H1 (cell line): ENCODE measurements at regions not wholly inside any gene's neighbourhood (a gene's known extent, or its start where the extent isn't known, plus 50 kb on each side); places are given as distances from the start of the nearest gene placed in this dataset.

Experiments
- CTCF ChIA-PET: fragments of 300-600 bp; sonication (Branson Sonifier 250); formaldehyde crosslinking; loops from one replicate; lab custom pipeline; 2021; ENCODE audit not compliant: partially characterized antibody; lab: Charles Lee
- POLR2A ChIA-PET: fragments of 300-600 bp; sonication (Branson Sonifier 250); formaldehyde crosslinking; loops from one replicate; lab custom pipeline; 2021; ENCODE audit warnings: inconsistent platforms; ENCODE audit not compliant: partially characterized antibody; lab: Charles Lee
- DNase-seq, 2 experiments: peaks; one replicate each; pipeline versions ENCODE4 v3.0.0 to v3.0.0-alpha.2; 2010 to 2022; ENCODE audit warnings: low spot score in 2 of 2, low read depth in 1 of 2, mixed read lengths in 1 of 2
- FAIRE-seq: peaks from 2 replicates; lab custom pipeline; 2011; peaks lifted over from hg19 to GRCh38; lab: Jason Lieb, UNC
- H2AFZ ChIP-seq: 2 replicates; pipeline ENCODE4 v1.8.1; 2012; ENCODE audit warnings: low read length, inconsistent platforms
- H2AK5ac ChIP-seq: 2 replicates; pipeline ENCODE4 v1.6.1; 2013; ENCODE audit warnings: low read depth, low read length
- H2BK120ac ChIP-seq: replicated peaks from 2 replicates; pipeline ENCODE3; 2013; ENCODE audit warnings: low read depth, low read length, inconsistent platforms
- H2BK12ac ChIP-seq: 2 replicates; pipeline ENCODE4 v1.6.1; 2013; ENCODE audit warnings: low read depth, low read length
- H2BK15ac ChIP-seq: 2 replicates; pipeline ENCODE4 v1.6.1; 2013; ENCODE audit warnings: low read length
- H2BK20ac ChIP-seq: 2 replicates; pipeline ENCODE4 v1.6.1; 2013; ENCODE audit warnings: low read length
- H2BK5ac ChIP-seq: 2 replicates; pipeline ENCODE4 v1.6.1; 2013; ENCODE audit warnings: low read depth, low read length
- H3K14ac ChIP-seq: 2 replicates; pipeline ENCODE4 v1.6.1; 2013; ENCODE audit warnings: inconsistent platforms; ENCODE audit not compliant: insufficient read length
- H3K18ac ChIP-seq: 2 replicates; pipeline ENCODE4 v1.6.1; 2013; ENCODE audit warnings: low read length; ENCODE audit errors: extremely low read depth
- H3K23ac ChIP-seq: 2 replicates; pipeline ENCODE4 v1.6.1; 2013; ENCODE audit warnings: inconsistent platforms; ENCODE audit not compliant: insufficient read length
- H3K23me2 ChIP-seq: 2 replicates; pipeline ENCODE4 v1.6.1; 2013; ENCODE audit warnings: low read depth, low read length
- H3K27ac ChIP-seq: 2 replicates; pipeline ENCODE4 v1.6.1; 2011; ENCODE audit warnings: low read depth, low read length, inconsistent platforms
- H3K27me3 ChIP-seq, 4 experiments: replicated peaks in 1 of 4; 1 replicate in 1 of 4; 2 replicates in 3 of 4; pipeline versions ENCODE4 v1.6.1 to v1.8.1; 2011 to 2013; ENCODE audit warnings: low read length in 3 of 4, mild to moderate bottlenecking in 3 of 4, inconsistent platforms in 2 of 4, mixed read lengths in 2 of 4, moderate library complexity in 1 of 4; ENCODE audit not compliant: control insufficient read depth in 3 of 4, insufficient read depth in 3 of 4; ENCODE audit errors: extremely low read depth in 1 of 4
- H3K36me3 ChIP-seq, 4 experiments: 2 replicates each; pipeline versions ENCODE4 v1.6.1 to v1.8.1; 2011 to 2013; ENCODE audit warnings: mild to moderate bottlenecking in 4 of 4, low read length in 3 of 4, moderate library complexity in 2 of 4, control low read depth in 1 of 4, inconsistent platforms in 1 of 4; ENCODE audit not compliant: insufficient read depth in 4 of 4, control insufficient read depth in 2 of 4
- H3K4ac ChIP-seq: replicated peaks from 2 replicates; pipeline ENCODE3; 2013; ENCODE audit warnings: low read length, low read depth, mixed read lengths, inconsistent platforms; ENCODE audit not compliant: insufficient read length
- H3K4me1 ChIP-seq, 4 experiments: replicated peaks in 1 of 4; 1 replicate in 1 of 4; 2 replicates in 3 of 4; pipeline versions ENCODE4 v1.6.1 to v1.8.1; 2011 to 2013; ENCODE audit warnings: low read length in 3 of 4, inconsistent platforms in 2 of 4, mixed read lengths in 1 of 4; ENCODE audit not compliant: insufficient read depth in 4 of 4, control insufficient read depth in 3 of 4
- H3K4me2 ChIP-seq, 2 experiments: 2 replicates each; pipeline versions ENCODE4 v1.6.1 to v1.8.1; 2011 to 2013; ENCODE audit warnings: low read depth in 2 of 2, low read length in 2 of 2, control low read depth in 1 of 2, inconsistent platforms in 1 of 2, mild to moderate bottlenecking in 1 of 2; ENCODE audit not compliant: insufficient read depth in 1 of 2
- H3K4me3 ChIP-seq, 4 experiments: fragments of 200-600, 300-600 bp in 1 of 4; sonication (generic), shearing (Covaris generic), sonication (Bioruptor Twin) in 1 of 4; 2 replicates each; pipeline versions ENCODE4 v1.5.1 to v1.8.1; 2011 to 2016; ENCODE audit warnings: low read length in 4 of 4, low read depth in 3 of 4, control low read depth in 2 of 4, inconsistent platforms in 2 of 4, mild to moderate bottlenecking in 2 of 4, mixed read lengths in 1 of 4, moderate library complexity in 1 of 4; ENCODE audit not compliant: insufficient read depth in 2 of 4; ENCODE audit errors: extremely low read depth in 1 of 4
- H3K56ac ChIP-seq: replicated peaks from 2 replicates; pipeline ENCODE3; 2013; ENCODE audit warnings: low read depth, mild to moderate bottlenecking, mixed read lengths, low read length, inconsistent platforms; ENCODE audit not compliant: insufficient read length
- H3K79me1 ChIP-seq: 2 replicates; pipeline ENCODE4 v1.6.1; 2013; ENCODE audit warnings: low read depth, low read length, control low read depth
- H3K79me2 ChIP-seq, 2 experiments: 2 replicates each; pipeline versions ENCODE4 v1.6.1 to v1.8.1; 2012 to 2013; ENCODE audit warnings: low read length in 2 of 2, mild to moderate bottlenecking in 2 of 2, inconsistent platforms in 1 of 2; ENCODE audit not compliant: insufficient read depth in 2 of 2, control insufficient read depth in 1 of 2
- H3K9ac ChIP-seq, 4 experiments: replicated peaks in 1 of 4; 1 replicate in 1 of 4; 2 replicates in 3 of 4; pipeline versions ENCODE4 v1.6.1 to v1.8.1; 2011 to 2013; ENCODE audit warnings: low read depth in 3 of 4, low read length in 3 of 4, control low read depth in 2 of 4, mild to moderate bottlenecking in 2 of 4, moderate library complexity in 2 of 4, inconsistent platforms in 1 of 4; ENCODE audit errors: extremely low read depth in 1 of 4
- H3K9me3 ChIP-seq, 2 experiments: 2 replicates each; pipeline versions ENCODE4 v1.6.1 to v1.8.1; 2012 to 2013; ENCODE audit warnings: mild to moderate bottlenecking in 2 of 2, moderate library complexity in 2 of 2, control low read depth in 1 of 2, inconsistent platforms in 1 of 2, low read depth in 1 of 2, low read length in 1 of 2, mixed read lengths in 1 of 2; ENCODE audit not compliant: insufficient read depth in 2 of 2
- H4K20me1 ChIP-seq, 2 experiments: replicated peaks in 1 of 2; 2 replicates each; pipeline versions ENCODE3 to v1.8.1; 2011 to 2013; ENCODE audit warnings: inconsistent platforms in 2 of 2, low read length in 2 of 2, mild to moderate bottlenecking in 1 of 2; ENCODE audit not compliant: insufficient read depth in 2 of 2, control insufficient read depth in 1 of 2
- H4K5ac ChIP-seq: 2 replicates; pipeline ENCODE4 v1.6.1; 2013; ENCODE audit warnings: low read length, low read depth, mixed read lengths, inconsistent platforms; ENCODE audit not compliant: insufficient read length
- H4K8ac ChIP-seq: 2 replicates; pipeline ENCODE4 v1.8.0; 2013; ENCODE audit warnings: mild to moderate bottlenecking, moderate library complexity, low read length, inconsistent platforms; ENCODE audit not compliant: insufficient read depth; ENCODE audit errors: extremely low read depth
- H4K91ac ChIP-seq: replicated peaks from 2 replicates; pipeline ENCODE3; 2013; ENCODE audit warnings: low read length, mixed read lengths, inconsistent platforms; ENCODE audit not compliant: insufficient read length
- CBX8 ChIP-seq: fragments of 300-800, 300-1000 bp; sonication (generic); IDR thresholded peaks from 2 replicates; pipeline ENCODE4 v1.7.1; 2016; ENCODE audit warnings: low read depth, low read length, borderline replicate concordance
- CHD1 ChIP-seq: IDR thresholded peaks from 2 replicates; pipeline ENCODE4 v1.6.1; 2012; ENCODE audit warnings: low read depth, low read length, improper control_type of control experiment
- EZH2 ChIP-seq: fragments of 200-600 bp; sonication (generic); IDR thresholded peaks from 2 replicates; pipeline ENCODE4 v1.7.1; 2012; ENCODE audit warnings: low read depth, mild to moderate bottlenecking, moderate library complexity, low read length, inconsistent platforms; ENCODE audit not compliant: severe bottlenecking
- FOSL1 ChIP-seq: IDR thresholded peaks from 2 replicates; pipeline ENCODE4 v1.6.1; 2011; ENCODE audit warnings: mild to moderate bottlenecking, low read depth, low read length, moderate library complexity; ENCODE audit not compliant: insufficient read depth
- GABPA ChIP-seq: IDR thresholded peaks from 2 replicates; pipeline ENCODE4 v1.6.1; 2011; ENCODE audit warnings: mild to moderate bottlenecking, low read length, moderate library complexity, borderline replicate concordance; ENCODE audit not compliant: insufficient read depth
- HDAC6 ChIP-seq: IDR thresholded peaks from one replicate; pipeline ENCODE4 v1.7.1; 2012; ENCODE audit warnings: low read depth, mild to moderate bottlenecking, inconsistent platforms, low read length, moderate library complexity
- JUN ChIP-seq: IDR thresholded peaks from 2 replicates; pipeline ENCODE4 v1.6.1; 2011; ENCODE audit warnings: low read depth, mild to moderate bottlenecking, improper control_type of control experiment, low read length
- KDM4A ChIP-seq: IDR thresholded peaks from one replicate; pipeline ENCODE4 v1.7.1; 2012; ENCODE audit warnings: low read depth, mild to moderate bottlenecking, moderate library complexity, low read length, inconsistent platforms; ENCODE audit not compliant: severe bottlenecking
- MAFK ChIP-seq: IDR thresholded peaks from 2 replicates; pipeline ENCODE4 v1.6.1; 2012; ENCODE audit warnings: low read depth, mild to moderate bottlenecking, improper control_type of control experiment, low read length
- RNF2 ChIP-seq: fragments of 200-900, 300-1000 bp; sonication (generic); IDR thresholded peaks from 2 replicates; pipeline ENCODE4 v1.7.1; 2016; ENCODE audit warnings: borderline replicate concordance, low read depth, mild to moderate bottlenecking, antibody characterized with exemption, low read length; ENCODE audit not compliant: poor library complexity, severe bottlenecking; ENCODE audit errors: missing control alignments
- SIRT6 ChIP-seq: IDR thresholded peaks from one replicate; pipeline ENCODE4 v1.7.1; 2012; ENCODE audit warnings: low read length, inconsistent platforms
- SP4 ChIP-seq: IDR thresholded peaks from 2 replicates; pipeline ENCODE4 v1.6.1; 2012; ENCODE audit warnings: low read length, inconsistent platforms
- WGBS, 2 experiments: shearing (Covaris generic) in 1 of 2; methylation state at CpG; one replicate each; pipeline versions ENCODE4 v1.1.6 to v1.1.7; 2013 to 2015; ENCODE audit warnings: low lambda C conversion rate in 2 of 2, mixed read lengths in 2 of 2, inconsistent platforms in 1 of 2, low coverage in 1 of 2, missing lambda C conversion rate in 1 of 2; ENCODE audit not compliant: insufficient replicate concordance in 2 of 2, insufficient coverage in 1 of 2, insufficient read length in 1 of 2; ENCODE audit errors: extremely low coverage in 1 of 2, missing lambda C conversion rate in 1 of 2; 5-methylcytosine and 5-hydroxymethylcytosine counted together

DNA sequence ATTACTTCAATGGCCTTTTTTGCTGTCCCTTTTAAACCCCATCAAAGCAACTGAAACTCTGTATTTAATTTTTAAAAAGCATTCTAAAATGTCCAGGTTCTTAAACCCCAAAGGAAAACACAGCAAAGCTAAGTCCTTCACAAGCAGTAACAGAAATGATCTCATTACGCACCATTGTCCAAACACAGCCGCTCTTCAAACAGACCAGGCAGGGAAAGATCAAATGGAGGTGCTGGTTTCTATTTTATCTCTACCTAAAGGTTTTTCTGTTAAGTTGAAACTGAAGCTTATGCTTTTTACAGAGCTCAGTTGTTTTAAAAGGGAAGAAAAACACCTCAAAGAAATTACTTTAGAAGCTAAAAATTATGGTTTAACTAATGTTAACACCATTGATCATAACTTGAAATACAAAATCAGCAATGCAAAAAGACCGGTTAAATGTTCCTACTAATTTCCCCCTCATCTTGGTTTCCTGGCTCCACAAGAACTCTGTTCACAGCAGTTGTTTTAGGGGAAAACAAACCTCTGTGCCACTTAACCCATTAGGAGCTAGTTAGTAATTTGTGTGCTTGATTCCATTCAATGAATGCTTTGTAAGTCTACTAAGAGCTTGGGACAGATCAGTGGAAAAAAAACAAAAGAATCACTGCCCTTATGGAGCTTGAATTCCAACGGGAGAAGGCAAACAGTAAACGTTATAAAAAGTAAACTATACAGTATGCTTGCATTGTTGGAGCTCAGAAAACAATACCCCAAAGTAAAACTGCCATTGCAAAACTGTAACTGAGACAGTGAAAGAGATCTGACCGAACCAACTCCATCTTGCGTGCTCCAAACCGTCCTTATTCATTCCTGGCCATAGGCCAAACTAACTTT, 87.4 kb downstream of the CD24 start:
- Histone ChIP-seq H2BK20ac (no peak overlapping the region), H3K4me2 (peak overlapping the region; percentile 42 to 56), H2BK120ac (no peak overlapping the region), H2BK12ac (no peak overlapping the region), H3K4me3 (peak overlapping the region in 1 of 4 experiments; percentile 36; a peak in 3 of 8 replicates), H4K20me1 (no peaks in the 10 kb centered on the region), H4K91ac (no peak overlapping the region), H3K56ac (no peak overlapping the region), H2AK5ac (no peak overlapping the region), H3K14ac (no peak overlapping the region), H3K36me3 (no peaks in the 10 kb centered on the region), H3K18ac (no peak overlapping the region; the same call in 1 of the 2 replicates), H3K79me2 (no peaks in the 10 kb centered on the region), H3K4ac (no peak overlapping the region), H3K4me1 (peaks cover 2 to 19% (median 13%) of the 10 kb centered on the region in 4 experiments; a peak in 5 of 7 replicates), H3K23me2 (no peaks in the 10 kb centered on the region), H2BK5ac (0 out of 2 replicates have a peak overlapping the region, but pooled peaks have one; percentile 28), H3K27me3 (no peaks in the 10 kb centered on the region), H4K8ac (no peak overlapping the region), H3K27ac (no peak overlapping the region), H2BK15ac (no peak overlapping the region), H4K5ac (peak overlapping the region; percentile 73), H3K23ac (no peak overlapping the region), H3K79me1 (no peaks in the 10 kb centered on the region), H3K9me3 (no peaks in the 10 kb centered on the region), H3K9ac (no peak overlapping the region), H2AFZ (no peak overlapping the region)
- FAIRE-seq (no peak), DNase-seq (no peak)
- WGBS, 2 experiments, result 48% methylated on average over 8 of the region's 8 CpGs; no CpG with 5 or more reads in 1 of the 2 experiments
- CTCF ChIA-PET, result interaction anchor here (1.0 to 1.7 kb wide), 6 partner anchors 14 to 279 kb away, joined by 3 to 9 read pairs (median 6); no protein-coding TSS in a partner anchor
- POLR2A ChIA-PET, result interaction anchor here (0.6 to 2.6 kb wide), 9 partner anchors 10 to 667 kb away, joined by 3 to 13 read pairs (median 4); partner anchors contain the start of gene CD24
- TF ChIP-seq KDM4A (no peak), SIRT6 (no peak), CHD1 (no peak), SP4 (no peak), RNF2 (no peak), CBX8 (no peak), FOSL1 (no peak), MAFK (no peak), JUN (no peak), EZH2 (no peak), HDAC6 (no peak), GABPA (no peak)
